HepG2 (cell line): ENCODE measurements at regions not wholly inside any gene's neighbourhood (a gene's known extent, or its start where the extent isn't known, plus 50 kb on each side); places are given as distances from the start of the nearest gene placed in this dataset.
A peak's percentile ranks its signal among the peaks of the same experiment; 100 is the strongest.

ENCODE experiments used
- AKAP8 ChIP-seq: sonication (generic); formaldehyde crosslinking; IDR thresholded peaks from 2 replicates; pipeline ENCODE4 v1.5.1; 2020; ENCODE audit warnings: mild to moderate bottlenecking, missing genetic modification reagents
- CREB1 ChIP-seq, 2 experiments: fragments of 450-650 bp in 1 of 2; IDR thresholded peaks; 2 replicates each; pipeline ENCODE4 v1.6.1; 2016 to 2017; ENCODE audit warnings: control low read depth in 1 of 2, mild to moderate bottlenecking in 1 of 2, missing compliant biosample characterization in 1 of 2, missing genetic modification characterization in 1 of 2
- CTCF ChIP-seq: sonication (generic); formaldehyde crosslinking; IDR thresholded peaks from 2 replicates; pipeline ENCODE4 v1.5.0; 2020; ENCODE audit warnings: mild to moderate bottlenecking, missing genetic modification reagents, moderate library complexity
- DPF2 ChIP-seq: sonication (generic); formaldehyde crosslinking; IDR thresholded peaks from 2 replicates; pipeline ENCODE4 v1.4.0; 2020; ENCODE audit warnings: mild to moderate bottlenecking, low read depth, missing genetic modification reagents, borderline replicate concordance
- HNF4G ChIP-seq, 2 experiments: sonication (generic) in 1 of 2; formaldehyde crosslinking in 1 of 2; IDR thresholded peaks; 2 replicates each; pipeline versions ENCODE4 v1.4.0 to v1.6.1; 2011 to 2020; ENCODE audit warnings: borderline replicate concordance in 2 of 2, low read depth in 2 of 2, mild to moderate bottlenecking in 2 of 2, low read length in 1 of 2, missing genetic modification reagents in 1 of 2, moderate library complexity in 1 of 2
- HOXA5 ChIP-seq: sonication (generic); formaldehyde crosslinking; IDR thresholded peaks from 2 replicates; pipeline ENCODE4 v1.4.0; 2020; ENCODE audit warnings: missing genetic modification reagents
- JUND ChIP-seq: sonication (generic); formaldehyde crosslinking; IDR thresholded peaks from 2 replicates; pipeline ENCODE4 v1.8.0; 2022; ENCODE audit warnings: mild to moderate bottlenecking, missing genetic modification reagents
- MIXL1 ChIP-seq: IDR thresholded peaks from 2 replicates; pipeline ENCODE4 v1.6.1; 2016
- MXI1 ChIP-seq: IDR thresholded peaks from 3 replicates; pipeline ENCODE4 v1.6.1; 2012; ENCODE audit warnings: low read depth, low read length, inconsistent platforms, borderline replicate concordance
- MZF1 ChIP-seq: sonication (generic); formaldehyde crosslinking; IDR thresholded peaks from 2 replicates; pipeline ENCODE4 v1.8.1; 2023; ENCODE audit warnings: mild to moderate bottlenecking, missing genetic modification reagents, borderline replicate concordance
- NR2C2 ChIP-seq: sonication (generic); formaldehyde crosslinking; IDR thresholded peaks from 2 replicates; pipeline ENCODE4 v1.4.0; 2020; ENCODE audit warnings: missing genetic modification reagents, mild to moderate bottlenecking, moderate library complexity, borderline replicate concordance
- SIX4 ChIP-seq: sonication (generic); formaldehyde crosslinking; IDR thresholded peaks from 2 replicates; pipeline ENCODE4 v1.4.0; 2020; ENCODE audit warnings: missing genetic modification reagents
- ZFP90 ChIP-seq: sonication (generic); formaldehyde crosslinking; IDR thresholded peaks from 2 replicates; pipeline ENCODE4 v1.8.0; 2022; ENCODE audit warnings: missing genetic modification reagents, mild to moderate bottlenecking, inconsistent platforms, borderline replicate concordance
- ZKSCAN5 ChIP-seq: sonication (generic); formaldehyde crosslinking; IDR thresholded peaks from 2 replicates; pipeline ENCODE4 v1.5.1; 2020; ENCODE audit warnings: mild to moderate bottlenecking, missing genetic modification reagents
- ZNF264 ChIP-seq: sonication (generic); formaldehyde crosslinking; IDR thresholded peaks from 2 replicates; pipeline ENCODE4 v1.4.0; 2020; ENCODE audit warnings: missing genetic modification reagents
- ZNF530 ChIP-seq: sonication (generic); formaldehyde crosslinking; IDR thresholded peaks from 2 replicates; pipeline ENCODE4 v1.5.0; 2020; ENCODE audit warnings: low read depth, mild to moderate bottlenecking, missing genetic modification reagents
- ZNF569 ChIP-seq: sonication (generic); formaldehyde crosslinking; IDR thresholded peaks from 2 replicates; pipeline ENCODE4 v1.5.0; 2020; ENCODE audit warnings: mild to moderate bottlenecking, missing genetic modification reagents, moderate library complexity, borderline replicate concordance
- ZNF572 ChIP-seq: sonication (generic); formaldehyde crosslinking; IDR thresholded peaks from 2 replicates; pipeline ENCODE4 v1.5.1; 2020; ENCODE audit warnings: mild to moderate bottlenecking, missing genetic modification reagents
- ZNF598 ChIP-seq: sonication (generic); formaldehyde crosslinking; IDR thresholded peaks from 2 replicates; pipeline ENCODE4 v1.5.1; 2020; ENCODE audit warnings: mild to moderate bottlenecking, missing genetic modification reagents, borderline replicate concordance
- ZNF609 ChIP-seq: sonication (generic); formaldehyde crosslinking; IDR thresholded peaks from 2 replicates; pipeline ENCODE4 v1.4.0; 2020; ENCODE audit warnings: mild to moderate bottlenecking, missing genetic modification reagents, borderline replicate concordance
- ZNF619 ChIP-seq: sonication (generic); formaldehyde crosslinking; IDR thresholded peaks from 2 replicates; pipeline ENCODE4 v1.4.0; 2020; ENCODE audit warnings: mild to moderate bottlenecking, missing genetic modification reagents
- ZNF772 ChIP-seq: sonication (generic); formaldehyde crosslinking; IDR thresholded peaks from 2 replicates; pipeline ENCODE4 v1.5.0; 2020; ENCODE audit warnings: mild to moderate bottlenecking, missing genetic modification reagents

GRCh38 chr1:59214248-59215208 is 82.4 kb upstream of the FGGY start (continued):
- TF ChIP-seq CTCF (CRISPR knock-in tag) = no peak
- TF ChIP-seq MIXL1 (CRISPR knock-in tag) = peak; percentile 94
- peak; percentile 25; the same call in 1 of the 3 replicates for TF ChIP-seq MXI1
- TF ChIP-seq ZFP90 (CRISPR knock-in tag) = no peak; the same call in 1 of the 2 replicates
- TF ChIP-seq ZNF530 (CRISPR knock-in tag) = no peak
- no peak for TF ChIP-seq ZNF619
- no peak for TF ChIP-seq AKAP8
- no peak for TF ChIP-seq ZNF572
- TF ChIP-seq ZNF772 = no peak; the same call in 1 of the 2 replicates
- no peak for TF ChIP-seq MZF1 (CRISPR knock-in tag)
- TF ChIP-seq ZNF598 (CRISPR knock-in tag) = 0 out of 2 replicates have a peak, but pooled peaks have one; percentile 29
- TF ChIP-seq HNF4G (IDR thresholded peaks at IDR 0.05; ENCODE audit: borderline replicate concordance, low read depth, low read length) = peak; percentile 79
- peak; percentile 75; the same call in 1 of the 2 replicates for TF ChIP-seq HNF4G (CRISPR knock-in tag; IDR thresholded peaks at IDR 0.05; ENCODE audit: borderline replicate concordance, low read depth)
- peak; percentile 95 for TF ChIP-seq DPF2
- peak; percentile 63 for TF ChIP-seq NR2C2 (CRISPR knock-in tag)
- TF ChIP-seq HOXA5 (CRISPR knock-in tag) = peak; percentile 51; the same call in 1 of the 2 replicates
- TF ChIP-seq ZNF264 (CRISPR knock-in tag) = peak; percentile 89
- peak; percentile 44; the same call in 1 of the 2 replicates for TF ChIP-seq CREB1 (IDR thresholded peaks at IDR 0.05)
- TF ChIP-seq CREB1 (CRISPR knock-in tag; IDR thresholded peaks at IDR 0.05) = peak; percentile 89
- TF ChIP-seq ZKSCAN5 (CRISPR knock-in tag) = 0 out of 2 replicates have a peak, but pooled peaks have one; percentile 30
- TF ChIP-seq ZNF569 (CRISPR knock-in tag) = peak; percentile 82; the same call in 1 of the 2 replicates
- TF ChIP-seq ZNF609 (CRISPR knock-in tag) = peak; percentile 97
- TF ChIP-seq SIX4 (CRISPR knock-in tag) = peak; percentile 100
- TF ChIP-seq JUND (CRISPR knock-in tag) = 0 out of 2 replicates have a peak, but pooled peaks have one; percentile 61
